SK-N-SH (cell line): ENCODE measurements at regions not wholly inside any gene's neighbourhood (a gene's known extent, or its start where the extent isn't known, plus 50 kb on each side); places are given as distances from the start of the nearest gene placed in this dataset.

Source experiments
- CTCF ChIA-PET: fragments of 300-600, 350-600 bp; formaldehyde crosslinking; extraction: SDS; loops from one replicate; lab custom pipeline; 2021; lab: Yijun Ruan, JAX
- POLR2A ChIA-PET: fragments of 350-600 bp; sonication (Branson Sonifier 250); formaldehyde crosslinking; extraction: SDS; loops from one replicate; lab custom pipeline; 2020; ENCODE audit warnings: antibody characterized with exemption, inconsistent platforms; lab: Yijun Ruan, JAX
- DNase-seq: peaks from one replicate; pipeline ENCODE4 v3.0.0; 2012
- H2AFZ ChIP-seq: fragments of 200-600 bp; sonication (generic); 2 replicates; pipeline ENCODE4 v1.8.1; 2016; ENCODE audit warnings: antibody characterized with exemption, mild to moderate bottlenecking, low read depth
- H3F3A ChIP-seq: fragments of 200-600 bp; sonication (generic); replicated peaks from 2 replicates; pipeline ENCODE3; 2016; ENCODE audit warnings: antibody characterized with exemption, mild to moderate bottlenecking; ENCODE audit not compliant: insufficient read depth
- H3K27ac ChIP-seq, 2 experiments: fragments of 200-500 bp in 1 of 2; fragments of 200-600 bp in 1 of 2; sonication (Bioruptor generic) in 1 of 2; sonication (generic), shearing (Covaris generic) in 1 of 2; 2 replicates each; pipeline versions ENCODE4 v1.5.1 to v1.6.1; 2014 to 2016; ENCODE audit warnings: low read depth in 2 of 2, inconsistent platforms in 1 of 2, low read length in 1 of 2, mild to moderate bottlenecking in 1 of 2, mixed read lengths in 1 of 2
- H3K27me3 ChIP-seq: fragments of 200-600 bp; sonication (generic), shearing (Covaris generic); 2 replicates; pipeline ENCODE4 v1.6.1; 2016; ENCODE audit warnings: mixed run types; ENCODE audit not compliant: insufficient read depth
- H3K36me3 ChIP-seq, 2 experiments: fragments of 200-500 bp in 1 of 2; fragments of 200-600 bp in 1 of 2; sonication (Bioruptor generic) in 1 of 2; sonication (generic) in 1 of 2; replicated peaks in 1 of 2; 2 replicates each; pipeline versions ENCODE3 to v1.5.1; 2014 to 2016; ENCODE audit warnings: low read length in 1 of 2, mild to moderate bottlenecking in 1 of 2; ENCODE audit not compliant: insufficient read depth in 2 of 2, control insufficient read depth in 1 of 2
- H3K4me1 ChIP-seq, 2 experiments: fragments of 200-500 bp in 1 of 2; fragments of 200-600 bp in 1 of 2; sonication (Bioruptor generic) in 1 of 2; sonication (generic), shearing (Covaris generic) in 1 of 2; 2 replicates each; pipeline versions ENCODE4 v1.5.1 to v1.6.1; 2014 to 2016; ENCODE audit warnings: low read depth in 1 of 2, low read length in 1 of 2, mixed run types in 1 of 2; ENCODE audit not compliant: insufficient read depth in 2 of 2, control insufficient read depth in 1 of 2
- H3K4me2 ChIP-seq: fragments of 200-600 bp; sonication (generic), shearing (Covaris generic); 2 replicates; pipeline ENCODE4 v1.6.1; 2017; ENCODE audit warnings: mixed run types
- H3K4me3 ChIP-seq, 2 experiments: fragments of 200-500 bp in 1 of 2; fragments of 200-600 bp in 1 of 2; sonication (Bioruptor generic) in 1 of 2; sonication (generic), shearing (Covaris generic) in 1 of 2; 2 replicates each; pipeline versions ENCODE4 v1.5.1 to v1.8.1; 2014 to 2016; ENCODE audit warnings: low read depth in 2 of 2, inconsistent platforms in 1 of 2, low read length in 1 of 2, mild to moderate bottlenecking in 1 of 2, mixed read lengths in 1 of 2, moderate library complexity in 1 of 2
- H3K79me2 ChIP-seq: fragments of 200-600 bp; sonication (generic); 2 replicates; pipeline ENCODE4 v1.8.1; 2017; ENCODE audit warnings: mild to moderate bottlenecking; ENCODE audit not compliant: insufficient read depth
- H3K9ac ChIP-seq: fragments of 200-600 bp; sonication (generic); 2 replicates; pipeline ENCODE4 v1.6.1; 2017; ENCODE audit warnings: mixed run types
- H3K9me2 ChIP-seq: fragments of 200-600 bp; sonication (generic); 2 replicates; pipeline ENCODE4 v1.6.1; 2017; ENCODE audit warnings: mixed run types
- H3K9me3 ChIP-seq: fragments of 200-600 bp; sonication (generic); 2 replicates; pipeline ENCODE4 v1.6.1; 2017; ENCODE audit warnings: mixed run types, mild to moderate bottlenecking, moderate library complexity
- H4K20me1 ChIP-seq: fragments of 200-600 bp; sonication (generic); 2 replicates; pipeline ENCODE4 v1.6.1; 2017; ENCODE audit warnings: mild to moderate bottlenecking, mixed run types; ENCODE audit not compliant: insufficient read depth
- CTCF ChIP-seq: fragments of 200-600 bp; sonication (generic); IDR thresholded peaks from 2 replicates; pipeline ENCODE4 v1.6.1; 2017; ENCODE audit warnings: antibody characterized with exemption, mild to moderate bottlenecking, moderate library complexity
- ELF1 ChIP-seq: IDR thresholded peaks from 2 replicates; pipeline ENCODE4 v1.4.0; 2012
- GABPA ChIP-seq: IDR thresholded peaks from 2 replicates; pipeline ENCODE4 v1.4.0; 2012; ENCODE audit warnings: low read depth, mild to moderate bottlenecking
- MXI1 ChIP-seq: IDR thresholded peaks from 2 replicates; pipeline ENCODE4 v1.6.1; 2012; ENCODE audit warnings: mild to moderate bottlenecking, low read depth, low read length, improper control_type of control experiment
- RXRA ChIP-seq: IDR thresholded peaks from 2 replicates; pipeline ENCODE4 v1.4.0; 2012; ENCODE audit warnings: low read depth, mild to moderate bottlenecking, borderline replicate concordance
- WGBS: methylation state at CpG from one replicate; pipeline ENCODE4 v1.1.6; 2017; ENCODE audit warnings: low lambda C conversion rate; 5-methylcytosine and 5-hydroxymethylcytosine counted together
- TF ChIP-seq, protein P1 (sequence below): fragments of 150-350 bp; IDR thresholded peaks from 2 replicates; pipeline ENCODE4 v1.6.1; 2016; ENCODE audit warnings: mild to moderate bottlenecking, low read depth, low read length

- TF ChIP-seq, protein P1, sequence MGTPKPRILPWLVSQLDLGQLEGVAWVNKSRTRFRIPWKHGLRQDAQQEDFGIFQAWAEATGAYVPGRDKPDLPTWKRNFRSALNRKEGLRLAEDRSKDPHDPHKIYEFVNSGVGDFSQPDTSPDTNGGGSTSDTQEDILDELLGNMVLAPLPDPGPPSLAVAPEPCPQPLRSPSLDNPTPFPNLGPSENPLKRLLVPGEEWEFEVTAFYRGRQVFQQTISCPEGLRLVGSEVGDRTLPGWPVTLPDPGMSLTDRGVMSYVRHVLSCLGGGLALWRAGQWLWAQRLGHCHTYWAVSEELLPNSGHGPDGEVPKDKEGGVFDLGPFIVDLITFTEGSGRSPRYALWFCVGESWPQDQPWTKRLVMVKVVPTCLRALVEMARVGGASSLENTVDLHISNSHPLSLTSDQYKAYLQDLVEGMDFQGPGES = no peak
- TF ChIP-seq, all 33 proteins: peak for 0
Measured at GRCh38 chr6:139613496-139613895, 239.0 kb upstream of the CITED2 start (continued).

GRCh38 chr6:139612135-139612465, 237.7 kb upstream of the CITED2 start:
- Histone ChIP-seq H3K27me3 (no peaks in the 10 kb centered on the region), H3K9ac (no peak overlapping the region), H3K79me2 (no peaks in the 10 kb centered on the region)
- no peak for DNase-seq
- no peak for TF ChIP-seq MXI1
- TF ChIP-seq, all 33 proteins: peak for 0
- Histone ChIP-seq H3K9me2 (no peaks in the 10 kb centered on the region), H2AFZ (peak overlapping the region; percentile 18; the same call in 1 of the 2 replicates), H3K4me3 (no peak overlapping the region), H3K36me3 (peaks cover 0 to 4% of the 10 kb centered on the region in 2 experiments), H3K27ac (no peak overlapping the region), H4K20me1 (no peaks in the 10 kb centered on the region), H3K9me3 (no peaks in the 10 kb centered on the region), H3K4me1 (peaks cover 0 to 7% of the 10 kb centered on the region in 2 experiments; a peak in 1 of 4 replicates), H3K4me2 (no peak overlapping the region), H3F3A (peaks cover 6% of the 10 kb centered on the region)
- CTCF ChIA-PET = no interaction called here
- POLR2A ChIA-PET = no interaction called here

DNA sequence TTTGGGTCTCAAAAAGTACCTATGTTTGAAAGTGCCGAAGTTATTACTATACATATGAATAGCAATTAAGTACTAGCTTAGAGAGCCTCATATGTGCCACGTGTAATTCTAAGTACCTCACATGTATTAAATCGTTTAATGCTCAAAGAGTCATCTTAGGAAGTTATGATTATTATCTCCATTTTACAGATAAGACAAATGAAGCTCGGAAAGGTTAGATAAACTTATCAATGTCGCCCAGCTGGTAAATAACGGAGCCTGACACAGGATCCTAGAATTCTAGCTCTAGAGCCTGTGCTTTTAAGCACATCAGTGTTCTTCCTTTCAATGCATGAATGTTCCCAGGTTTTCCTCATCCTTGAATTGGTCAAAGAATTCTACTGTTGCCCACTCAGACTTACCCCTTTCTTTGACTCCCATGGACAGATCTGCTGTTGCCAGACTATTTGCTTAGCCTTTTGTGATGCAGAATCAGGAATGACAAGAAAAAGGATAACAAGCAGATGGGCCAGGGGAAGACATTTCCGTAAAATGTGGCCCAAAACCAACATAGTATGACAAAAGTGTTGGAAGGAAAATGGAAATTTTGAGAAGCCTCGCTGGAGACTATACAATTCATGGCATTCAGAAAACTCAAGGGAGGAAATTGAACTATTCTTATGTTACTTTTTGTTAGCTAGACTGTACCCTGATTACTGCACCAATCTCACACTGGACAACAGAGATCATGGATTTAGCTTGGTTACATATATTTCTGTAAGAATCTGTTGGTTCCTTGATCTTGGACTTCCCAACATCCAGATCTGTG, 237.1 kb upstream of the CITED2 start:
- H3K79me2 ChIP-seq = no peaks in the 10 kb centered on the region
- H3K27me3 ChIP-seq = no peaks in the 10 kb centered on the region
- 47% methylated on average over 8 of the region's 8 CpGs for WGBS
- peak overlapping the region; percentile 18; the same call in 1 of the 2 replicates for H2AFZ ChIP-seq
- H4K20me1 ChIP-seq = no peaks in the 10 kb centered on the region
- H3K4me1 ChIP-seq = peaks cover 0 to 7% of the 10 kb centered on the region in 2 experiments; a peak in 1 of 4 replicates
- H3K4me3 ChIP-seq = no peak overlapping the region
- ChIA-PET CTCF (no interaction called here), POLR2A (no interaction called here)
- H3K9ac ChIP-seq = no peak overlapping the region
- no peak for DNase-seq
- H3F3A ChIP-seq = peaks cover 6% of the 10 kb centered on the region
- H3K9me3 ChIP-seq = no peaks in the 10 kb centered on the region
- no peak overlapping the region for H3K4me2 ChIP-seq
- H3K36me3 ChIP-seq = peaks cover 0 to 4% of the 10 kb centered on the region in 2 experiments
- H3K9me2 ChIP-seq = no peaks in the 10 kb centered on the region
- no peak overlapping the region for H3K27ac ChIP-seq
- TF ChIP-seq MXI1 = no peak
- no peak for TF ChIP-seq RXRA
- no peak for TF ChIP-seq GABPA
- no peak for TF ChIP-seq CTCF
- no peak for TF ChIP-seq ELF1
